ENCODE measurements at regions not wholly inside any gene's neighbourhood (a gene's known extent, or its start where the extent isn't known, plus 50 kb on each side); places are given as distances from the start of the nearest gene placed in this dataset.

GRCh38 chr14:81946834-81947798 lies 413.5 kb upstream of the SEL1L start:
- no peak overlapping the region for H3K4me3 ChIP-seq (ENCODE audit: low read depth, low read length)
- no peak for TF ChIP-seq CTCF (IDR thresholded peaks at IDR 0.05; ENCODE audit: insufficient read depth, low read depth, low read length, missing control alignments)
- DNase-seq (ENCODE audit: low read depth): no peak

GRCh38 chr14:81952917-81953316 lies 419.3 kb upstream of the SEL1L start:
- TF ChIP-seq CTCF (IDR thresholded peaks at IDR 0.05; ENCODE audit: insufficient read depth, low read depth, low read length, missing control alignments): no peak
- no peak for DNase-seq (ENCODE audit: low read depth)
- H3K4me3 ChIP-seq (ENCODE audit: low read depth, low read length): no peak overlapping the region

DNA sequence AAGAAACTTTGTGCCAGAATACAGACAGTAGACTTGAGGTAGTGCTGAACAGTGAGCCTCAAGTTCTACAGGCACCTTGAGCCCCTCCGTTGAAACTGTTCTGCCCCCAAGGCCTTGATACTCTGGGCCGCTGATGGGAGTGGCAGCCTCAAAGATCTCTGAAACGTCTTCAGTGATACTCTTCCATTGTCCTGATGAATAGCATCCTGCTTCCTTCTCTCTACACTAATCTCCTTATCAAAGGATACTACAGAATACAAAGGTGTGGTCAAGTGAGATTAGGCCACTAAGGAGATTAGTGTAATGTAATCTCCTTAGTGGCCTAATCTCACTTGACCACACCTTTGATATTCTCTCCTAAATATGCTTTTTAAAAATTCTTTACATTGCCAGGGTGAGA lies 419.8 kb upstream of the SEL1L start:
- DNase-seq (ENCODE audit: low read depth): no peak
- TF ChIP-seq CTCF (IDR thresholded peaks at IDR 0.05; ENCODE audit: insufficient read depth, low read depth, low read length, missing control alignments): no peak
- no peak overlapping the region for H3K4me3 ChIP-seq (ENCODE audit: low read depth, low read length)

DNA sequence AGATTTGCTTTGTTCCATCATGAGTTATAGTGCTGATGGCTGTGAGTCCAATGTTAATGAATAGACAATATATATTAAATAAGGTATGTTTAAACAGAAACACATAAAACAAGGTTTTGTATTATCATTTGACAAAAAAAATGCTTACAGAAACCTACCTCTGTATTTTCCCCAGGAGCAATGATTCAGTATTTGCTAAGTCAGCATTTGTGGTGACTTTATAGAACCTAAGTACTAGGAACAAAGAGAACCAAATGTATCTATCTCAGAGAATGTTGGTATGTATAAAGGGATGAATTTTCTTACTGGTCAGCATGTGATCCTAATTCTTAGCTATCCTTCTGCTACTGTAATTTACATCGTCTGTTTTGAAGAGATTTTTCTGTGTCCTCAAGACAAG lies 421.5 kb upstream of the SEL1L start:
- no peak for TF ChIP-seq CTCF (IDR thresholded peaks at IDR 0.05; ENCODE audit: insufficient read depth, low read depth, low read length, missing control alignments)
- no peak for DNase-seq (ENCODE audit: low read depth)
- H3K4me3 ChIP-seq (ENCODE audit: low read depth, low read length): no peak overlapping the region

- TF ChIP-seq CTCF (IDR thresholded peaks at IDR 0.05; ENCODE audit: insufficient read depth, low read depth, low read length, missing control alignments): no peak
- DNase-seq (ENCODE audit: low read depth): no peak
- no peak overlapping the region for H3K4me3 ChIP-seq (ENCODE audit: low read depth, low read length)
Measured at GRCh38 chr14:81960781-81961180, 427.1 kb upstream of the SEL1L start.

GRCh38 chr14:81963846-81964245 lies 430.2 kb upstream of the SEL1L start:
- DNase-seq (ENCODE audit: low read depth): no peak
- no peak for TF ChIP-seq CTCF (IDR thresholded peaks at IDR 0.05; ENCODE audit: insufficient read depth, low read depth, low read length, missing control alignments)
- H3K4me3 ChIP-seq (ENCODE audit: low read depth, low read length): no peak overlapping the region

Measured in GM12865 (cell line).